Osteocyte (in vitro differentiated cells): ENCODE measurements at regions not wholly inside any gene's neighbourhood (a gene's known extent, or its start where the extent isn't known, plus 50 kb on each side); places are given as distances from the start of the nearest gene placed in this dataset.

Experiments
- DNase-seq: peaks from one replicate; pipeline ENCODE4 v3.0.0; 2021; ENCODE audit warnings: mixed read lengths; ENCODE audit not compliant: unreplicated experiment; ENCODE audit errors: extremely low spot score
- H3K27ac Mint-ChIP-seq: one replicate; pipeline ENCODE4 v1.8.0; 2021; ENCODE audit warnings: mild to moderate bottlenecking, mixed read lengths; ENCODE audit not compliant: unreplicated experiment
- H3K27me3 Mint-ChIP-seq: one replicate; pipeline ENCODE4 v1.8.0; 2021; ENCODE audit warnings: mixed read lengths; ENCODE audit not compliant: unreplicated experiment
- H3K36me3 Mint-ChIP-seq: one replicate; pipeline ENCODE4 v1.8.0; 2021; ENCODE audit warnings: mixed read lengths; ENCODE audit not compliant: unreplicated experiment
- H3K4me1 Mint-ChIP-seq: one replicate; pipeline ENCODE4 v1.8.0; 2021; ENCODE audit warnings: mixed read lengths; ENCODE audit not compliant: unreplicated experiment
- H3K4me3 Mint-ChIP-seq: one replicate; pipeline ENCODE4 v1.8.0; 2021; ENCODE audit warnings: mild to moderate bottlenecking, moderate library complexity, mixed read lengths; ENCODE audit not compliant: unreplicated experiment
- H3K9me3 Mint-ChIP-seq: one replicate; pipeline ENCODE4 v1.8.0; 2021; ENCODE audit warnings: mixed read lengths; ENCODE audit not compliant: unreplicated experiment
- TF ChIP-seq, protein P1 (sequence below): fragments of 200-600 bp; sonication (generic); IDR thresholded peaks from 2 replicates; pipeline ENCODE4 v1.5.0; 2021; ENCODE audit warnings: antibody characterized with exemption, mild to moderate bottlenecking, moderate library complexity

- no peaks in the 10 kb centered on the region for H3K4me1 Mint-ChIP-seq
- TF ChIP-seq, protein P1, sequence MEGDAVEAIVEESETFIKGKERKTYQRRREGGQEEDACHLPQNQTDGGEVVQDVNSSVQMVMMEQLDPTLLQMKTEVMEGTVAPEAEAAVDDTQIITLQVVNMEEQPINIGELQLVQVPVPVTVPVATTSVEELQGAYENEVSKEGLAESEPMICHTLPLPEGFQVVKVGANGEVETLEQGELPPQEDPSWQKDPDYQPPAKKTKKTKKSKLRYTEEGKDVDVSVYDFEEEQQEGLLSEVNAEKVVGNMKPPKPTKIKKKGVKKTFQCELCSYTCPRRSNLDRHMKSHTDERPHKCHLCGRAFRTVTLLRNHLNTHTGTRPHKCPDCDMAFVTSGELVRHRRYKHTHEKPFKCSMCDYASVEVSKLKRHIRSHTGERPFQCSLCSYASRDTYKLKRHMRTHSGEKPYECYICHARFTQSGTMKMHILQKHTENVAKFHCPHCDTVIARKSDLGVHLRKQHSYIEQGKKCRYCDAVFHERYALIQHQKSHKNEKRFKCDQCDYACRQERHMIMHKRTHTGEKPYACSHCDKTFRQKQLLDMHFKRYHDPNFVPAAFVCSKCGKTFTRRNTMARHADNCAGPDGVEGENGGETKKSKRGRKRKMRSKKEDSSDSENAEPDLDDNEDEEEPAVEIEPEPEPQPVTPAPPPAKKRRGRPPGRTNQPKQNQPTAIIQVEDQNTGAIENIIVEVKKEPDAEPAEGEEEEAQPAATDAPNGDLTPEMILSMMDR: no peak
- DNase-seq: no peak
- H3K36me3 Mint-ChIP-seq: no peaks in the 10 kb centered on the region
- no peak overlapping the region for H3K4me3 Mint-ChIP-seq
- H3K9me3 Mint-ChIP-seq: peaks cover 3% of the 10 kb centered on the region
- H3K27me3 Mint-ChIP-seq: no peaks in the 10 kb centered on the region
- H3K27ac Mint-ChIP-seq: no peak overlapping the region
Measured at GRCh38 chr10:8499312-8499711, 444.8 kb downstream of the GATA3 start.

- no peak for DNase-seq
- TF ChIP-seq, protein P1: no peak
- Mint-ChIP-seq H3K4me3 (no peak overlapping the region), H3K4me1 (no peaks in the 10 kb centered on the region), H3K9me3 (no peaks in the 10 kb centered on the region), H3K27ac (no peak overlapping the region), H3K36me3 (no peaks in the 10 kb centered on the region), H3K27me3 (no peaks in the 10 kb centered on the region)
Measured at GRCh38 chr10:8499752-8500390, 445.4 kb downstream of the GATA3 start.

- H3K27ac Mint-ChIP-seq: no peak overlapping the region
- no peak for DNase-seq
- no peaks in the 10 kb centered on the region for H3K4me1 Mint-ChIP-seq
- no peaks in the 10 kb centered on the region for H3K9me3 Mint-ChIP-seq
- TF ChIP-seq, protein P1: no peak
- H3K4me3 Mint-ChIP-seq: no peak overlapping the region
- no peaks in the 10 kb centered on the region for H3K36me3 Mint-ChIP-seq
- no peaks in the 10 kb centered on the region for H3K27me3 Mint-ChIP-seq
Measured at GRCh38 chr10:8502573-8502972, 448.1 kb downstream of the GATA3 start.

DNA sequence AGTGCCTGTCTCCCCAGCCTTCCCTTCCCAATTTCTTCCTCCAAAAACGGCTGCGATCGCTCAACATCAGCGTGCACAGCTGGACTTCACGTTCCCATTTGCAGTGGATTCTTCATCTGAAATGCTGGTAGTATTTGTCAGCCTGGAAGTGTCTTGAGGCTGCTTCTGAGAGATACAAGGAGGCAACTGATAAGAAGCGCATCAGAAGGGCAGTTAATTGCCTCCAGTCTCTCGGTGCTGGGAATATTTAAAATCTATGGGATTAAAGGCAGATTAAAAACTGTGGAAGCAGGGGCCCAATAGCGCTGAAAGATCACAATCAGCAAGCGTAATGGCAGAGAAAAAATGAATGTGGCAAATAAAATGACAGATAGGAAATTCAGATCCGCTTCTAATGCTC, 450.0 kb downstream of the GATA3 start:
- TF ChIP-seq, protein P1: no peak
- Mint-ChIP-seq H3K4me1 (no peaks in the 10 kb centered on the region), H3K27me3 (no peaks in the 10 kb centered on the region), H3K4me3 (no peak overlapping the region), H3K36me3 (no peaks in the 10 kb centered on the region), H3K27ac (no peak overlapping the region), H3K9me3 (no peaks in the 10 kb centered on the region)
- DNase-seq: no peak

GRCh38 chr10:8507156-8507555, 452.7 kb downstream of the GATA3 start:
- H3K4me3 Mint-ChIP-seq: no peak overlapping the region
- DNase-seq: no peak
- TF ChIP-seq, protein P1: no peak
- H3K27me3 Mint-ChIP-seq: no peaks in the 10 kb centered on the region
- H3K27ac Mint-ChIP-seq: no peak overlapping the region
- H3K9me3 Mint-ChIP-seq: no peaks in the 10 kb centered on the region
- no peaks in the 10 kb centered on the region for H3K36me3 Mint-ChIP-seq
- no peaks in the 10 kb centered on the region for H3K4me1 Mint-ChIP-seq
